ENCODE measurements at regions not wholly inside any gene's neighbourhood (a gene's known extent, or its start where the extent isn't known, plus 50 kb on each side); places are given as distances from the start of the nearest gene placed in this dataset.

DNA sequence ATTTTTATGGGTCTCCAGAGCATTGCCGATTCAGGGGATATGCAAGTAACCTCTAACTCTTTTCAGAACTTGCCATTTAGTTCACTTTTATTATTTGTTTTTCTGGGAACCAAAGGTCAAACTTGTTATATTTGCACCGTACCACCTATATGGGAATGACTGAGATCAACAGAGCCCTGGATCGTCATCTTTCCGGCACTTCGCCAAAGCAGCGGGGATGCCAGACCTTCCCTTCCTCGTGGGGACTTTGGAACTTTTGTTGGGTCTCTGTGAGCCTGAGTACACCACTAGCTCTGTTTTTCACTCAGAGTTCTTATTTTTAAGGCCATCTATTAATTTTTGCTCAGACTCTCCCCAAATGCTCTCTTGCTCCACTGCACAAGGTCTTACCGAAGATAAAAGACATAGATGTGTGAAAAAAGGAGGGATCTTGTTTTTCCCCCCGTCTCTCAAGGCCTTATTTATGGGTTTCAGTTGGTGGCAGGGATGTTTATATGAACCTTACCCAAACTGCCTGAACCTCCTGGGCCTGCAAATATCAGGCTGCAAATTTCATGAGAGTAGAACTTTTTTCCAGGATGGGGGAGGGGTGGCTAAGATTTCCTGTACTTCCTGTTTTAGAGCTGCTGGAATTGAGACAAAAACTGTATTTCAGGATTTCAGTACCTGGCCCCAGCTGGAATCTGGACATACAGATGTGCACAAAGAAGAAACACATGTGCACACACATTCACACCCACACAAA is 350.3 kb downstream of the HRH4 start:
- Mint-ChIP-seq H3K27ac (no peak overlapping the region), H3K9me3 (peaks cover 5 to 12% (median 10%) of the 10 kb centered on the region in 3 donors), H3K4me3 (no peak overlapping the region), H3K36me3 (peaks cover 2% of the 10 kb centered on the region), H3K27me3 (peaks cover 2% of the 10 kb centered on the region), H3K4me1 (peaks cover 0 to 1% (median 0%) of the 10 kb centered on the region in 3 donors)

DNA sequence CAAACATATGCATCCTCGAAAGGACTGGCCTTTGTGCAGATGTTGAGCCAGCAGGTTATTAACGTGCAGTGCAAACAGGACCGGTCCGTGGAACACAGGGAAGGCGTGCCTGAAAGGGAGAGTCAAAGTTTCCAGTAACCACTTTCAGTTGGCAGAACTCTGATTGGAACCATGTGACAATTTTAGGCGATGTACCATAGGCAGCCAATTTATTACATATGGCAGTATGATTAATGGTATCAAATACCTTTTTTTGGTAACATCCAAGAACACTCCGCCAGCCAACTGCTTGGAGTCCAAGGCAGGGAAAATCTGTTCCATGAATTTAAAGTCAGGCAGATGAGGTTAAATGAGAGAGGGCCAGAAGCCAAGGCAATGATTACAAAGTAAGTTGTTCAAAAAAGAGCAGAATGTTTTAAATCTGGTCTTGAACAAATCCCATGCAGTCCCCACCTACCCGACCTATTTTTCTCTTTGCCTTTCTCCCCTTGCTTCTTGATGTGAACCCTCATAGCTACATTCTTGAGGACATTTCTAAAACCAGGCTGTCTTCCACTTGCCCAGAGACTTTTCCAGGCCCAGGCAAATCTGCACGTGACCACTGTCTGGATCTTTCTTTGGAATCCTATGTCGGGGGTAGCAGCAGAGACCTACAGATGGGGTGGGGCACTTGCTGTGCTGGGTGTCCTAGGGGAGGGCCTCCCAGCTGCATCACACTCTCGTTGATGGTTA is 351.7 kb downstream of the HRH4 start:
- peaks cover 2% of the 10 kb centered on the region for H3K27me3 Mint-ChIP-seq
- H3K27ac Mint-ChIP-seq = no peak overlapping the region
- H3K4me3 Mint-ChIP-seq = no peak overlapping the region
- peaks cover 2% of the 10 kb centered on the region for H3K36me3 Mint-ChIP-seq
- H3K9me3 Mint-ChIP-seq = peaks cover 5 to 12% (median 10%) of the 10 kb centered on the region in 3 donors
- H3K4me1 Mint-ChIP-seq = peaks cover 0 to 1% (median 0%) of the 10 kb centered on the region in 3 donors

DNA sequence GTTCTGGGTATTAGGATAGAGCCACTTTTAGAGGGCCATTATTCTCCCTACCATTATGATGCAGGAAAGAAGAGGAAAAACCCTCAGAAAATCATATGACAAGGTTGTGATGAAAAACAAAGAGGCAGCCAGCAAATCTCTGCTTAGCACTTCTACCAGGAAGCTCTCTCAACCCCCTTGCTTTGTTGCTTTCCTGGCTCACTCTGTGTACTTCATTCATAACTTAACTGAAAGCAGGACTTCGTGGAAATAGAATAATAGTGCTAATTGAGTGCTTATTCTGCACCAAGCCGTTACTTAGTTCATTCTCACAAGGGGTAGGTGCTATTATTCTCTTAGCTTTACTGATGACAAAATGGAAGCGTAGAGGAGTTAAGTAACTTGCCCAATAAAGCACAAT is 354.1 kb downstream of the HRH4 start:
- Mint-ChIP-seq H3K4me1 (no peaks in the 10 kb centered on the region), H3K36me3 (peaks cover 2% of the 10 kb centered on the region), H3K4me3 (no peak overlapping the region), H3K9me3 (peaks cover 0 to 3% (median 0%) of the 10 kb centered on the region in 3 donors), H3K27ac (no peak overlapping the region), H3K27me3 (peaks cover 2% of the 10 kb centered on the region)

DNA sequence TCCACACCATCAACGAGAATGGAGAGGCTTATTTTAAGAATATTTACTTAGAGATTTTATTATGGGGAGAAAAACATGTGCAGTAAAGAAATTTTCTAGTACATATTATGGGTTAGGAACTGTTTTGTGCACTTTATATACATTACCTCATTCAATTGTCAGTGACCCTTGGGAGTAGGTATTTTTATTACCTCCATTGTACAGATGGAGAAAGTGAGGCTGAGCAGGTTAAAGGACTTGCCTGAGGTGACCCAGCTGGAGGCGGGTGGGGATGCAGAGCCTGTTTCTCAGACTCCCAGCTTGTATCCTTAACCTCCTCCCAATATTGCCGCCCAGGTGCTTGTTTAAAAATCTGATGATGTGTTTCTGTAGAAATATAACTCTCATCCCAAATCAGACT is 356.7 kb downstream of the HRH4 start:
- no peaks in the 10 kb centered on the region for H3K4me1 Mint-ChIP-seq
- H3K9me3 Mint-ChIP-seq = peaks cover 0 to 1% (median 0%) of the 10 kb centered on the region in 3 donors
- peaks cover 2% of the 10 kb centered on the region for H3K27me3 Mint-ChIP-seq
- no peak overlapping the region for H3K4me3 Mint-ChIP-seq
- no peak overlapping the region for H3K27ac Mint-ChIP-seq
- H3K36me3 Mint-ChIP-seq = no peaks in the 10 kb centered on the region

DNA sequence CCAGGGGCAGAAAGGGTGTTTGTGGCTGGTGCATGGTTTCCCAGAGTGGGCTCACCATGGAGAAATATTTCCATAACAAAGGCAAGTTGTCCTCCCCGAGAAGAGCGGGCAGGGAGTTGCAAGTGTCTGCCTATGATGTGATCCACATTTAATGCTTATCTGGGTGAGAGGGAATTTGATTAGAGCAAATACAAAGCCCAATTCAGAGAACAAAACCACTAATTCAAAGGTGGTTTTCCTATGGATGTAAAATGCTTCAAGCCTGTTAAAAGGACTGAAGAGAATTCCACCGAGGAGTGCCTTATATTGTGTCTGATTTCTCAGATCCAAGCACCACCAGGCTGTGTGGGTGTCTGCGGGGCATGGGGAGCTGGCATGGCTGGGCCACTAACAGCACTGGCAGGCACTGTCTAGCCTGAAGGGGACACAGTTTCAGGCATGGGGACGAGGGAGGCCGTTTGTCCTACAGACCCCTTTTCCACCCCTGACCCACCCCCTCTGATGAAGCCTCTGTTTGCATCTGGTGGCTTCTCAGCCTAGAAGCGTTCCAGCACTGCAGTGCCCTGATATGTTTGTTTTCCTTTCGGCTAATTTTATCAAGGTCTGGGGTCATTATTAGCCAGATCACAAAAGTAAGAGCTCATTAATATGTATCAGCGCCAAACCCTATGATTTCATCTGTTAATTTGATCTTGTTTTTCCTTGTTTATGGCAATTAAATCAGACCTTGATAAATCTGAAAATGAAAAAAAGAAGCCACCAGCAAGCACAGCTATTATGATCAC is 357.3 kb downstream of the HRH4 start:
- Mint-ChIP-seq H3K9me3 (peaks cover 0 to 1% (median 0%) of the 10 kb centered on the region in 3 donors), H3K27me3 (peaks cover 2% of the 10 kb centered on the region), H3K4me3 (no peak overlapping the region), H3K4me1 (no peaks in the 10 kb centered on the region), H3K27ac (no peak overlapping the region), H3K36me3 (no peaks in the 10 kb centered on the region)

DNA sequence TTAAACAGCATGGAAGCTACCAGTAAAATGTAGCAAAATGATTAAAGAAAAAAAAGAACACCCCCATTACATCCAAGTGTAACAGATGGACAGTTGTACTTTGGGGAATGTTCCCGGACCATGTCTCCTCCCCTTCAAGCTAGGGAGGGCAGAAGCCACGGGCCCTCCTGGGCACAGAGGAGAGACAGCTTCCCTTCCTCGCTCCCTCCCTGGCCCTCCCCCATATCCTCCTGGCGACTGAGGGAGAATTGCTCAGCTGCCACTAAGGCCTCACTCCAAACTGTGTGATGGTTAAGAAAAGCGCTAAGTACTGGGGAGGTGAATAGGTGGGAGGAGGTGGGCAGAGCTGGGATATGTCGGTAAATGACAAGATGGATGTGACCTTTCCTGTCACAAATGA is 358.0 kb downstream of the HRH4 start:
- Mint-ChIP-seq H3K36me3 (no peaks in the 10 kb centered on the region), H3K9me3 (no peaks in the 10 kb centered on the region), H3K4me1 (no peaks in the 10 kb centered on the region), H3K27me3 (peaks cover 2% of the 10 kb centered on the region), H3K27ac (no peak overlapping the region), H3K4me3 (no peak overlapping the region)

DNA sequence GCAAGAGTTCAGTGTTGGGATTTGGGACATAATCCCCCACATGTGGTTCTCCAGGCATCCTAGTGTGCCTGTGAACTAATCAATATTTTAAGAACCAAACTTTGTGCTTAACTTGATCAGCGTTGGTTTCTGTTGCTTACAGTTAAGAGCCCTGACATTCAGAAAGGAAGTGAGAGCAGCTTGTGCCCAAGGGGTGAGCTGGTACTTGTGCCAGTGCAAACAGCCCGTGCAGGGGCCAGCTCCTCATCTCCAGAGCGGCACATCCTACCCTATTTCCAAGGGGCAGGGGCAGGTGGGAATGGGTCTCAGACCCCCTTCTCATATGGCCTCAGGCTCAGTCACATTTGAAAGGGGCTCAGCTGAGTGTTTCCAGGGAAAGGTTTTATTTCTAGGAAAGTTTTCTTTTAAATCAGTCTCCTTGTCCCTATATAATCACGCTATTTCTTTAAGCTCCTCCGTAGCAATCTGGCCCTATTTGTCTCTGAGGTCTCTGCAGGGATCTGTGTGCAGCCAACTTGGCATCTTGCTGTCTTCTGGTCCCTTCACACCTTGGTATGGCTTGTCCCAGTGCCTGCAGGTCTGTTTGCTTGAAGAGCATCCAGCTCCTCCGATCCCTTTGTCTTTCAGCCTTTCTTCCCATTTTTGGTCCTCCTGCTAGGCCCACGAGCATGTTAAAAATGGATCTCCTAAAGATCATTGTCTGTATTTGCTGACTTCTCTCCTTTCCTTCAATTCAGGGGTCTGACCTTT is 358.9 kb downstream of the HRH4 start:
- Mint-ChIP-seq H3K27ac (no peak overlapping the region), H3K4me3 (no peak overlapping the region), H3K27me3 (no peaks in the 10 kb centered on the region), H3K9me3 (no peaks in the 10 kb centered on the region), H3K4me1 (no peaks in the 10 kb centered on the region), H3K36me3 (no peaks in the 10 kb centered on the region)

DNA sequence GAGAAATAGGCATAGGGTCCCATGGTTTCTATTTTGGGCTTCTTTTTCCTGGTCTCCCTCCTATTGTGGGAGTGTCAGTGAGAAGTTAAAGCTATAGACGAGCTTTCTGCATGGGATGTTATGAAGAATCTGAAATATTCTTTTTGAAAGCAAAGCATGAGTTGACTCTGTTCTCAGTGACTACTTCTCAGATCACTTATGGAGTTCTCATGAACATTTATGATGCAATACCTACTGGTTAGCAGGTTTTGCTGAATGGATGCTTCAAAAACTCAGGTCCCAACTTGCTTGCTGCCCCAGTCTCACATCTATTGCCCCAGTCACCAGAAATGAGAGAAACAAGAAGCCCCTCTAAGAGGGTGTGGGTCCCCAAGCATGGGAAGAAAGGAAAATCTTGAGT is 365.0 kb downstream of the HRH4 start:
- no peaks in the 10 kb centered on the region for H3K36me3 Mint-ChIP-seq
- no peaks in the 10 kb centered on the region for H3K4me1 Mint-ChIP-seq
- H3K4me3 Mint-ChIP-seq = no peak overlapping the region
- H3K27ac Mint-ChIP-seq = no peak overlapping the region
- H3K9me3 Mint-ChIP-seq = no peaks in the 10 kb centered on the region
- H3K27me3 Mint-ChIP-seq = peaks cover 1% of the 10 kb centered on the region

DNA sequence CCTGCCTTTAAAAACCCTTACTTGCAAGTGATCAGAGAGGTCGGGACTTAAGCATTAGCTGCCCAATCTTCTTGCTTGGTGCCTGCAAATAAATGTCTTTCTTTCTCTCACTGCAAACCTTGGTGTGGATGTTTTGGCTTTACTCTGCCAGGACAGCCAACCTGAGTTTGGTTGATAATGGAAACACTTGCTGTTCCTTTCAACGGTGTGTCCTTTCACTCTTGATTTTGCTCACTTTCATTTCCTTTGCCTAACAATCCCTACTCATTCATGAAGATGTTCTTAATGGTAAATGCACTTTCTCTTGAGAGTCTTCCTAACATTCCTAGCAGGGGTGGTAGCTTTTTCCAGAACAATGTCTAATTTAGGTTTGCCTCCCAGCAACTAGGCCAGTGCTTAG is 366.2 kb downstream of the HRH4 start:
- H3K4me1 Mint-ChIP-seq = no peaks in the 10 kb centered on the region
- no peaks in the 10 kb centered on the region for H3K9me3 Mint-ChIP-seq
- H3K4me3 Mint-ChIP-seq = no peak overlapping the region
- no peaks in the 10 kb centered on the region for H3K36me3 Mint-ChIP-seq
- no peak overlapping the region for H3K27ac Mint-ChIP-seq
- peaks cover 1% of the 10 kb centered on the region for H3K27me3 Mint-ChIP-seq

DNA sequence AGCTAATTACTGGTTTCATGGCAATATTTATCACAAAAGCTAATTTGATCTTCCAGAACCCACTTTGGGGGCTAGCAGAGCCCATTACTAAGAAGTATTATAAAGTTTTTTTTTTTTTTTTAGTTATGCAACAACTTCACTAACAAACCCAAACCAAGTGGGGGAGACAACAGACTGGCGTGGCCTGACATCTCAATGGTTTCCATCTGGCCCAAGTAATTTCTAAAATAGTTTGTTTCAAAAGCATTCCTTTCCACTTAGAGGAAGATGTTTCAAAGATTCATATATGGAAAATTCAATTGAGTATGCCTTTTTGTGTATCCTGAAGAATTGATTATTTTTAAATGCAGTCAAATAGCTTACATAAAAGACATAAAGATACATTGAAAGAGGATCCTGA is 367.1 kb downstream of the HRH4 start:
- Mint-ChIP-seq H3K9me3 (no peaks in the 10 kb centered on the region), H3K27me3 (peaks cover 1% of the 10 kb centered on the region), H3K36me3 (no peaks in the 10 kb centered on the region), H3K4me1 (no peaks in the 10 kb centered on the region), H3K4me3 (no peak overlapping the region), H3K27ac (no peak overlapping the region)

DNA sequence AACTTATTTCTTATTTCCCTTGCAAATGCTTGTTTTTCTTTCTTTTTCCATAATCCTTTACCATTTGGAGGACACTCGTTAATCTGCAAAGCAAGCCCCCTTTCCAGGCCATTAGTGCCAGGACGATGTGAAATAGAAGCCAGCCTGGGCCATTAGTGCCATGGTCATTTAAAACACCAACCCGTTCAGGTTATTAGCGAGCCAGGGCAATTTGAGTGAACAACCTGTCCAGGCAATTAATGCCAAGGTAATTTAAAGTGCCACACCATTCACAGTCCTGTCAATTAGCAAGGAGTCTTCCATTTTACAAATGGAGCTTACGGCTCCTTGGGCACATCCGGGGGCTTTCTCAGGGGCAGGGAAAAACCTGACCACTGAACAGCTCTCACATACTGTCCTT is 370.6 kb downstream of the HRH4 start:
- H3K27me3 Mint-ChIP-seq = peaks cover 4% of the 10 kb centered on the region
- H3K36me3 Mint-ChIP-seq = no peaks in the 10 kb centered on the region
- H3K27ac Mint-ChIP-seq = no peak overlapping the region
- no peaks in the 10 kb centered on the region for H3K4me1 Mint-ChIP-seq
- H3K9me3 Mint-ChIP-seq = peaks cover 0 to 6% (median 0%) of the 10 kb centered on the region in 3 donors
- H3K4me3 Mint-ChIP-seq = no peak overlapping the region

DNA sequence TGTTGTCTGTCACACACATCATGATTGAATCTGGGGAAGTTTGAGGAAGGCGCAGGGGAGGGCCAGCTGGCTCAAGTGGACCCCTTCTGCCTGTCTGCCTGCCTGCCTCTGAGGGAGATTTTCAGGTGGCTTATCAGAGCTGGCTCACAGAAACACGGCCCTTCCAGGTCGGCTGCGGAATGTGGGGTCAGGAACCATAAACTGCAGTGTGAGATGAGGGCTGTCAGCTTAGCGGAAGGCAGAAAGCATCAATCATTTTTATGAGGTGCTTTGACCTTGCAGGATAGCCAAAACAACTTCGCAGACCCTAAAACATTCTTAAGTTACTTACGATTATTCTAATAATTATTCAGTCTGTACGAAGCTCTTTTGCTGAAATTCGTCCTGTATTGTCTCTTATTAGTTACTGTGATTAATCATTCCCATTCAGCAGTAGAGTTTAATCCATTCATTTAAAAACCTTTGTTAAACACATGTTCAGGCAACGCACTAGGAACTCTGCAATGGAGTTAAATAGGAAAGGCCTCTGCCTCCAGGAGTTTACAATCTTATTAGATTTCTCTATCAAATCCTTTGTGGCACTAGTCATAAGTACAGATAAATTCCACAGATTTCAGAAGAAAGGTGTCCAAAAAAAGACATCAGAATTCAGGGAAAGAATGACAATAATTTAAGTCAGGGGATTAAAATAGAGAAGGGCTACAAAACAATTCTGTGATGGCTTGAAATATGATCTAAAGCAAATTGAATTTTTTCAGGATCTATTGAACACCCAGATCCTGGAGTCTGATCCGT is 371.6 kb downstream of the HRH4 start:
- Mint-ChIP-seq H3K36me3 (no peaks in the 10 kb centered on the region), H3K4me1 (no peaks in the 10 kb centered on the region), H3K27ac (no peak overlapping the region), H3K9me3 (peaks cover 0 to 6% (median 0%) of the 10 kb centered on the region in 3 donors), H3K4me3 (no peak overlapping the region), H3K27me3 (peaks cover 4% of the 10 kb centered on the region)

DNA sequence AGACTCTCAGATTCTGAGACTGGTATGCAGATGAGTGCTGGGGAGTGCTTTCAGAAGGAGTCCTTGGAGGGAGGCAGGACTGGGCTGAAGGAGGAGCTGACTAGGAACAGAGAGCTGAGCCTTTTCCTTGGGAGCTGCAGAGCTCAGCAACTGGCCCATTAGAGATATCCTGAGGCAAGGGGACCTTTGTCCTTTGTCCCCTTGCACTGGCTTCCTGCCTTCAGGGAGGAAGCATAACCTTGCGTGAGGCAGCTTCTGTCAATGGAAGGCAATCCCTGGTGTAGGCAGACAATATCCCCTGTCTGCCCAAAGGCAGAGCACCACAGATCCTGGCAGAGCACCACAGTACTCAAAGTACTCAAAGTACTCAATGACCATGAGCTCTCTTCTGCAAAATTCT is 375.3 kb downstream of the HRH4 start:
- no peak overlapping the region for H3K4me3 Mint-ChIP-seq
- peaks cover 3% of the 10 kb centered on the region for H3K27me3 Mint-ChIP-seq
- H3K36me3 Mint-ChIP-seq = no peaks in the 10 kb centered on the region
- H3K27ac Mint-ChIP-seq = no peak overlapping the region
- peaks cover 0 to 6% (median 0%) of the 10 kb centered on the region in 3 donors for H3K9me3 Mint-ChIP-seq
- H3K4me1 Mint-ChIP-seq = no peaks in the 10 kb centered on the region

DNA sequence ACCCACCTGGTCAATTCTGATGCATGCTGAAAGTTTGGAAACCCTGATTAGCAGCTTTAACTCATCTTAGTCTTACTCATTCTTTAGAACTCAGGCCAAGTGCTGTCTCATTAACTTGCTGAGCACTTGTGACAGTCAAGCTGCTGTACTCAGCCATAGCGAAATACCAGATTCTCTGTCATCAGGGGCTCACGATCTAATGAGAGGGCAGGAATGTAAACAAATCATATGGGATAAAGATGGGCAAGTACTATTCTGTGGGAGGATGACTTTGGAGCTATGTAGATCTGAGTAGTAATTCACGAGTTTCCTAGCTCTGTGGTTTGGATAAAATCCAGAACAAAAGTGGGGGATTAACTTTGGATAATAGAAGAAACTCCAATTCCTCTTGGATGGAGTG is 376.6 kb downstream of the HRH4 start:
- H3K27me3 Mint-ChIP-seq = peaks cover 3% of the 10 kb centered on the region
- H3K4me1 Mint-ChIP-seq = no peaks in the 10 kb centered on the region
- H3K27ac Mint-ChIP-seq = no peak overlapping the region
- H3K36me3 Mint-ChIP-seq = no peaks in the 10 kb centered on the region
- peaks cover 0 to 6% (median 0%) of the 10 kb centered on the region in 3 donors for H3K9me3 Mint-ChIP-seq
- no peak overlapping the region for H3K4me3 Mint-ChIP-seq
